ENCODE measurements at regions not wholly inside any gene's neighbourhood (a gene's known extent, or its start where the extent isn't known, plus 50 kb on each side); places are given as distances from the start of the nearest gene placed in this dataset.

- DNase-seq (ENCODE audit: low spot score): no peak
- H3K79me2 ChIP-seq: no peaks in the 10 kb centered on the region
These were observed 251.9 kb downstream of the MAT2B start for GRCh38 chr5:163757344-163757743.

DNA sequence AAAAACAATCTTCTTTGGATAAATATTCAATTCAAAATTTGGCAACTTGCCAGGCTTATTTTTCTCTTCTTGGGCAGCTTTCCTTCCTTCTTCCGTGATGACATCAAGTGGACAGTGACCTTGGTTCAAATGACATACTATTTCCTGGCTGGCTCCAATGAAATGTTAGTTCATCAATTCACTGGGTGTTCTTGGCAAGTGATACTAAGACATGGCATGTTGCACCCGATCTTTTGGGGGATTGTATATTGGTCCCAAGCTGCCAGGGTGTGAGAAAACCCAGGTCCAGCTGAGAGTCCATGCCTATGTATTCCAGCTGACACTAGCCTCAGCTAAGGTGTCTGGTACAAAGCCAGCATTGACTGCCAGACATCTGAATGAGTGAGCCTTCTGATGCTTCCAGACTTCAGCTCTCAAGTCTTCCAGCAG lies 252.9 kb downstream of the MAT2B start:
- Histone ChIP-seq H3K9me3 (ENCODE audit: low read depth) (no peaks in the 10 kb centered on the region), H3K4me3 (no peak overlapping the region), H4K20me1 (ENCODE audit: insufficient read depth, poor library complexity, severe bottlenecking) (no peaks in the 10 kb centered on the region), H3K4me2 (no peak overlapping the region), H3K4me1 (ENCODE audit: insufficient read depth) (no peaks in the 10 kb centered on the region), H3K9me2 (replicated peaks; ENCODE audit: insufficient read depth) (no peaks in the 10 kb centered on the region), H3K27me3 (peaks cover 2% of the 10 kb centered on the region), H3K79me2 (no peaks in the 10 kb centered on the region), H2AFZ (no peak overlapping the region), H3K27ac (no peak overlapping the region), H3K36me3 (replicated peaks; ENCODE audit: insufficient read depth, low read depth) (no peaks in the 10 kb centered on the region)
- 85% methylated on average over 2 of the region's 2 CpGs for WGBS (ENCODE audit: low lambda C conversion rate, missing lambda C conversion rate)
- TF ChIP-seq CTCF (IDR thresholded peaks at IDR 0.05; ENCODE audit: poor library complexity) (no peak), EZH2phosphoT487 (IDR thresholded peaks at IDR 0.05; ENCODE audit: low read depth, severe bottlenecking, unreplicated experiment) (no peak), EZH2 (IDR thresholded peaks at IDR 0.05; ENCODE audit: borderline replicate concordance) (no peak)
- DNase-seq (ENCODE audit: low spot score): no peak

More at GRCh38 chr5:163757344-163757743, 251.9 kb downstream of the MAT2B start:
- no peaks in the 10 kb centered on the region for H3K9me3 ChIP-seq (ENCODE audit: low read depth)
- H3K4me1 ChIP-seq (ENCODE audit: insufficient read depth): no peaks in the 10 kb centered on the region
- H4K20me1 ChIP-seq (ENCODE audit: insufficient read depth, poor library complexity, severe bottlenecking): no peaks in the 10 kb centered on the region
- no peak overlapping the region for H3K4me2 ChIP-seq
- no peak overlapping the region for H3K27ac ChIP-seq
- H3K27me3 ChIP-seq: peaks cover 2% of the 10 kb centered on the region
- no peak overlapping the region for H2AFZ ChIP-seq
- TF ChIP-seq EZH2phosphoT487 (IDR thresholded peaks at IDR 0.05; ENCODE audit: low read depth, severe bottlenecking, unreplicated experiment): no peak
- H3K9me2 ChIP-seq (replicated peaks; ENCODE audit: insufficient read depth): no peaks in the 10 kb centered on the region
- WGBS (ENCODE audit: low lambda C conversion rate, missing lambda C conversion rate): 90% methylated on average over 5 of the region's 5 CpGs
- no peak overlapping the region for H3K4me3 ChIP-seq
- no peaks in the 10 kb centered on the region for H3K36me3 ChIP-seq (replicated peaks; ENCODE audit: insufficient read depth, low read depth)

DNA sequence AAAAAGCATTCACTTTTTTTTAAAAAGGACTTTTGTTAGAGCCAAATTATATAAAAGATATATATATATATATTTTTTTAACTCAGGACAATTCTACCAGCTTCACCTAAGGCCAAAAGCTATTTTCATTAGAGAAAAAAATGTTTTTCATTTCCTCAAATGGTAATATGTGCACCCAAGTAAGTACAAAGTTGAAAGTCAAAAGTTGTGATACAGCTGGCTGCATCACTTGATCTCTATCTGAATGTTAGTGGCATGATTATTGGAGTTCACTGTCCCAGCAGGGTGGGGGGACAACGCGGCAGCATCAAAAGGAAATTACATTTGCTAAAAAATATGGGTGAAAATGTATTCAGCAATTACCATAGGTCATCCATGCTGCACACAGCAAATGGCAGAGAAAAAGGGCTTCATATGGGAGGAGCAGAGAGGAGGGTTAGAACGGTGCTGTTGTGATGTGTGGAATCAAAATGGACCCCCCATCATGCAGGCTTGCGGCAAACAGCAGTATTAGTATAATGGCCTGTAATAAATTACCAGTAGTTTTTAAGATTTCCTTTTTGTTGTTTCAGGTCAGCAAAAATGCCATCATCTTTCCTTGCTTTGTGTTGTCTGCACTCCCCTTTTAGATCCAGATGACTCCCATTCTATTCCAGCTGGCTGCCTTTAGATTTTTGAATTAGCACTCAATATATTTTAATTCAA lies 253.7 kb downstream of the MAT2B start:
- no peaks in the 10 kb centered on the region for H3K36me3 ChIP-seq (replicated peaks; ENCODE audit: insufficient read depth, low read depth)
- H3K9me3 ChIP-seq (ENCODE audit: low read depth): no peaks in the 10 kb centered on the region
- no peaks in the 10 kb centered on the region for H3K9me2 ChIP-seq (replicated peaks; ENCODE audit: insufficient read depth)
- TF ChIP-seq CTCF (IDR thresholded peaks at IDR 0.05; ENCODE audit: poor library complexity) (no peak), EZH2phosphoT487 (IDR thresholded peaks at IDR 0.05; ENCODE audit: low read depth, severe bottlenecking, unreplicated experiment) (no peak), EZH2 (IDR thresholded peaks at IDR 0.05; ENCODE audit: borderline replicate concordance) (no peak)
- no peaks in the 10 kb centered on the region for H3K79me2 ChIP-seq
- peaks cover 2% of the 10 kb centered on the region for H3K27me3 ChIP-seq
- H3K4me1 ChIP-seq (ENCODE audit: insufficient read depth): no peaks in the 10 kb centered on the region
- H3K27ac ChIP-seq: no peak overlapping the region
- H3K4me2 ChIP-seq: no peak overlapping the region
- no peaks in the 10 kb centered on the region for H4K20me1 ChIP-seq (ENCODE audit: insufficient read depth, poor library complexity, severe bottlenecking)
- DNase-seq (ENCODE audit: low spot score): no peak
- no peak overlapping the region for H2AFZ ChIP-seq
- WGBS (ENCODE audit: low lambda C conversion rate, missing lambda C conversion rate): 88% methylated on average over 4 of the region's 4 CpGs
- H3K4me3 ChIP-seq: no peak overlapping the region

- Histone ChIP-seq H3K4me2 (no peak overlapping the region), H3K9me3 (ENCODE audit: low read depth) (no peaks in the 10 kb centered on the region), H3K4me1 (ENCODE audit: insufficient read depth) (no peaks in the 10 kb centered on the region), H3K27ac (no peak overlapping the region), H2AFZ (no peak overlapping the region), H3K27me3 (peaks cover 2% of the 10 kb centered on the region), H3K9me2 (replicated peaks; ENCODE audit: insufficient read depth) (no peaks in the 10 kb centered on the region), H3K79me2 (no peaks in the 10 kb centered on the region), H3K4me3 (no peak overlapping the region), H4K20me1 (ENCODE audit: insufficient read depth, poor library complexity, severe bottlenecking) (no peaks in the 10 kb centered on the region), H3K36me3 (replicated peaks; ENCODE audit: insufficient read depth, low read depth) (no peaks in the 10 kb centered on the region)
- no peak for DNase-seq (ENCODE audit: low spot score)
- TF ChIP-seq EZH2phosphoT487 (IDR thresholded peaks at IDR 0.05; ENCODE audit: low read depth, severe bottlenecking, unreplicated experiment): no peak
- no peak for TF ChIP-seq EZH2 (IDR thresholded peaks at IDR 0.05; ENCODE audit: borderline replicate concordance)
- no peak for TF ChIP-seq CTCF (IDR thresholded peaks at IDR 0.05; ENCODE audit: poor library complexity)
- WGBS (ENCODE audit: low lambda C conversion rate, missing lambda C conversion rate): 39% methylated on average over 3 of the region's 3 CpGs
These were observed 255.1 kb downstream of the MAT2B start for GRCh38 chr5:163760498-163760897.

Measured in hepatocyte (in vitro differentiated cells).